Gastroesophageal sphincter (tissue), 3 donors: ENCODE measurements at regions not wholly inside any gene's neighbourhood (a gene's known extent, or its start where the extent isn't known, plus 50 kb on each side); places are given as distances from the start of the nearest gene placed in this dataset.

ENCODE experiments used
- CTCF ChIP-seq, 4 experiments: fragments of 200-600 bp in 2 of 4; fragments of 450-650 bp in 2 of 4; sonication (generic) in 1 of 4; IDR thresholded peaks; one replicate each; pipeline ENCODE4 v1.5.1; 2017 to 2019; ENCODE audit warnings: antibody characterized with exemption in 4 of 4, mild to moderate bottlenecking in 2 of 4, moderate library complexity in 2 of 4
- EP300 ChIP-seq: sonication (generic); formaldehyde crosslinking; IDR thresholded peaks from one replicate; pipeline ENCODE4 v1.6.1; 2017; ENCODE audit warnings: antibody characterized with exemption, mild to moderate bottlenecking
- POLR2A ChIP-seq, 2 donors: fragments of 450-650 bp; IDR thresholded peaks; one replicate each; pipeline ENCODE4 v1.6.1; 2017; ENCODE audit warnings: antibody characterized with exemption in 2 of 2, mild to moderate bottlenecking in 2 of 2, moderate library complexity in 1 of 2
- POLR2AphosphoS5 ChIP-seq: sonication (generic); formaldehyde crosslinking; IDR thresholded peaks from one replicate; pipeline ENCODE4 v1.6.1; 2017; ENCODE audit warnings: antibody characterized with exemption

GRCh38 chr12:24084800-24085199 lies 135.3 kb upstream of the SOX5 start:
- no peak for TF ChIP-seq POLR2A (IDR thresholded peaks at IDR 0.05)
- no peak for TF ChIP-seq CTCF (IDR thresholded peaks at IDR 0.05)
- TF ChIP-seq EP300 = no peak
- no peak for TF ChIP-seq POLR2AphosphoS5
